NCI-H146 treated with DMSO at 0.1 percent for 48 hours (cell line): ENCODE measurements at regions not wholly inside any gene's neighbourhood (a gene's known extent, or its start where the extent isn't known, plus 50 kb on each side); places are given as distances from the start of the nearest gene placed in this dataset.
"Not testable (repeated sequence)": the region's sequence is repeated elsewhere in the genome, so short reads cannot be mapped to it uniquely, and the experiment has no call there.

Experiments used
- DNase-seq: peaks from one replicate; lab custom pipeline; 2025; ENCODE audit not compliant: unreplicated experiment; lab: John Stamatoyannopoulos, UW

- peak; percentile 25 for DNase-seq
Measured at GRCh38 chr6:82573254-82573972, 209.8 kb downstream of the TPBG start.

DNA sequence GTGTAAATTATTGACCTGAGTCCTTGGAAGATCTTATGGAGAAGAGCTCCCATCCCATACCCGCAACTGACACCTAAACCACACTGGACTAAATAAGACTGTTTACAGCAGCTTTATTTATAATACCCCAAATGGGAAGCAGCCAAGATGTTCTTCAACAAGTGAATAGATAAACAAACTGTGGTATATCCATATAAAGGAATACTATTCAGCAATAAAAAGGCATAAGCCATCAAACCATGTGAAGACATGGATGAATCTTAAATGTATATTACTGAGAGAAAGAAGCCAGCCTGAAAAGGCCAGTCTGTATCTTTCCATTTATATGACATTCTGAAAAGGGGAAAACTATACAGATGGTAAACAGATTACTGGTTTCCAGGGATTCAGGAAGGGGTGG, 212.7 kb downstream of the TPBG start:
- no peak for DNase-seq

DNA sequence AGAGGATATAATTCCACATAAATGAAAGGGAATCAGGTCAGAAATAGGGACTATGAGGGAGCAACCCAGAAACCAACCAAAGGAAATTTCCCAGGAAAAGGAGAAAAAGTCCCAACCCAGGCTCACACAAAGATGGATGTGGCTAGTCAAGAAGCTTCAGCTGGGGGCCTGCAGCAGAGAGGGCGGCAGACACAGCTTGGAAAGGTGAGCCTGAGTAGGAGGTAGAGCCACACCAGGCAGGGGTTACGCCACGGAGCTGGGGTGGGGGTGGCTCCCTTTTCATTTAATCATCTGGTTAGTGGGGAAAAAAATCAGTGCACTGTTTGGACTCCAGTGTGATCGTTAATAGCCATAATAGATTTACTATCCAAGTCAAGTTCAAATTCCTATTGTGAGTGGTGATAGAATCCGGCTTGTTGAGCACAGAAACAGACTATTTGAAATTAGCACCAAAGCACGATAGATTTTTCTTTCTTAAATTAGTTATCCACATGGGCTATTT, 220.6 kb downstream of the TPBG start:
- DNase-seq: no peak

DNA sequence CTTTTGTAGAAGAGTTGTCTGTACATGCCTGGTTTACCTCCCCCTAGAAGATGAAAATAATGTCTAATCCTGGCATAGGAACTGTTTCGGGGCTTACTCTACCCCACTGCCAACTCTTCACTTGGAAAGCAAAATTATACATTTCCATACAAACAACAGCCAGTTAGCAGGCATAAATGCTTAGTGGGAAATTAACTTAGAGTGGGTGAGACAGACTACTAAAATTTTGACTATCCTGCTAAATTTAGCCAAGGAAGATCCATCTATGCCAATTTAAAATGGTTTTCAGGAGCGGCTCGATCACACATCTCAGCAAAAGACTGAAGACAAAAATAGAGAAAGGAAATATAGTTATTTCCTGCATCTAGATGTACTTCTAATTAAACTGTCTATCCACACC, 221.2 kb downstream of the TPBG start:
- no peak for DNase-seq

DNA sequence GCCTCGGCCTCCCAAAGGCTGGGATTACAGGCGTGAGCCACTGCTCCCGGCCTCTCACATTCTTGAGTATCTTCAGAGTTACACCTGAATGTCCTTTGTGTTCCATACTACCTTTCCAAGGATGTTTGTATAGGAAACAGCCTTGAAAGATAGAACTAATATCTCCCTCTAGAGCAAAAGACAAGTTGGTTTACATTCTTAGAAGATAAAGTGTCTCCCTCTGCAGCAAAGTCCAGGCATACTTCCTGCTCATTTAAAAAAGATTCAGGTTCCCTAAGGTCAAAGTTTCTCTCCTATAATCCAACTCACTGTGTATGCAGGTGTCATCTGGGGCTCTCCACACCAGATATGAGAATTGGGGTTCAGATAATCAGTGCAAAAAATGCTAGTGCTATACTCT, 224.4 kb downstream of the TPBG start:
- DNase-seq: no peak

- DNase-seq: no peak
Measured at GRCh38 chr6:82588859-82589412, 225.3 kb downstream of the TPBG start.

DNA sequence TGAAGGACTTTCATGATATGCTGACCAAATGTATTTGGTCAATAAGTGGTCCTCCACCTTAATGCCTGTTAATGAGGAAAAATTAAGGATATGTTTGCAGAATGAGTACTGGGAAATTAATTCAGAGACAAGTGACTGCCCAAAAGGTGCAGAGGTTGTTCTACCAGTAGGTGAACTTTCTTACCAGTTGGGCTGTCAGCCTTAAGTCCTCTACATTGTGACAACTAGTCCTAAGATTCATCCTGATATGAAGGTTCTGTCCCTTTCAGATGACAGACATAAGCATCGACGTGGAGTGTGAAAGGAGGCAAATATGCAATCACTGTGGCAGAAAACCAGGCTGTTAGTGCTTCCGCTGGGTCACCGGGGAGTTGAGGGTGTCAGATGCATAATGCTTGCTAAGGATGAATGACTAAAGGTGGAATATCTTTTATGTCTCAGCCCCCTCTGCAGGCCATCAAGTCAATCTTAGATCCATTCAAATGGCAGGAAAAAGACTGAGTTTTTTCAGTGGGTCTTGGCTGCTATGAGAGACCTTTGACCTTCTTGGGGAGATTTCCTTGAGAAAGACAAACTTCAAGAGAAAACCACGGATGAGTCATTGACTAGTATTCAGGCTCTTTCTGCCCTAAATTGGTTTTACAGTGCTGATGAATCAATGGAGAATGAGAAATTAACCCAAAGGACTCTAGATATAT, 226.0 kb downstream of the TPBG start:
- peak; percentile 53 for DNase-seq

GRCh38 chr6:82597201-82597600, 233.6 kb downstream of the TPBG start:
- DNase-seq: peak; percentile 93

DNA sequence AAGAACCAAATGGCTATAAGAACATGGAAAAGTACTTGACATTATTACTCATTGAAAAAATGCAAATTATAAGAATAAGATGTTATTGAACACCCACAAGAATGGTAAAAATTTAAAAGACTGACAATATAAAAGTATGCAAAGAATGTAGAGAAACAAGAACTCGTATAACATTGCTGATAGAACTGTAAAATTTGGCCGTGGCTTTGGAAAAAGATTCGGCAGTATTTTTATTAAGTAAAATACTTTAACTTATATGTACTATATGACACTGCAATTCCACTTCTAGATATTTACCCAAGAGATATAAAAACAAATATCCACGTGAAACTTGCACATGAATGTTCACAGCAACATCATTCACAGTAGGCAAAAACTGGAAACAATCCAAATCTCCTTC, 239.2 kb downstream of the TPBG start:
- DNase-seq: no peak

DNA sequence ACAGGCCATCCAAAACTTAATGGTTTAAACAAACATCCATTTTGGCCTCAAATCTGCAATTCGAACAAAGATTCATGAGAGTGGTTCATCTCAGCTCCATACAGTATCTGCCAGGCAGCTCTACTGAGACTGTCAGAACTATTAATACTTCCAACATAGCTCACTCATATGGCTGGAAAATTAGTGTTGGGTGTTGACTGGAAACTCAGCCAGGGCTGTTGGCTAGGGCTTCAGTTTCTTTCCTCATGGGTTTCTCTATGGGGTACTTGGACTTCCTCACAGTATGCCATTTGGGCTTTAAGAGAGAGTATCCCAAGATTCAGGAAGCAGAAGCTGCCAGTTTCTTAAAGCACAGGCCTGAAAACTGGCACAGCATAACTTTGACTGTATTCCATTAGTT, 240.3 kb downstream of the TPBG start:
- DNase-seq: no peak

DNA sequence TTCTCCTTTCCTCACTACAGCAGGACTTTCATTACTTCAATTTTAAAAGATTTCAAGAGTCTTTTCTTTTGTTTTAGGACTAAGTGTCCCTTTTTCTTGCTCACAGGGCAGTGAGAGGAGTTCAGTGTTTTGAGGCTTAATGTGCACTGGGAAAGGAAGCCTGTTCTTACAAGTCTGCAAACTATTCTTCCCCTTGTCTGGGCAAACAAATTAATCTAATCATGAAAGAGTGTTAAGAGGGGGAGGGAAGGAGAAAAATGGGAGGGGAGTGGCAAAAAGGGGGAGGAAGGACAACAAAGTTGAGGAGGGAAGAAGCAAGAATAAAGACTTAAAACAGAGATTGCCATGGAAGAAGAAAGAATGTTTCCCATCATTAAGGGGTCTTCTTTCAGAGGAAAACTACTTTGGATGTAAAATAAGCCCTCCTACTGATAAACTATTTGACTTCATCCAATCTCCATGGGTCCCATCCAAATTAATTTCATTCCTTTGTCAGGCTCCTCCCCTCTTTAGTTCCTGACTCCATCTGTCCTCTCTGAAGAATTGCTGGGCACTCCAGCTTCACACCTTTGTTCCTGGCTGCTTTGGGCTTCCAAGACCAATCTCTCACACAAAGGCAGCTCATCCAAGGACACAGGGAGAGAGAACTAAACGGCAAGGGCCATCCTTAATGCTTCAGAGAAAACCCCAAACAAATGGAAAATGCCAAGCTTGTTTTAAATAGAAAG, 244.5 kb downstream of the TPBG start:
- no peak for DNase-seq

DNA sequence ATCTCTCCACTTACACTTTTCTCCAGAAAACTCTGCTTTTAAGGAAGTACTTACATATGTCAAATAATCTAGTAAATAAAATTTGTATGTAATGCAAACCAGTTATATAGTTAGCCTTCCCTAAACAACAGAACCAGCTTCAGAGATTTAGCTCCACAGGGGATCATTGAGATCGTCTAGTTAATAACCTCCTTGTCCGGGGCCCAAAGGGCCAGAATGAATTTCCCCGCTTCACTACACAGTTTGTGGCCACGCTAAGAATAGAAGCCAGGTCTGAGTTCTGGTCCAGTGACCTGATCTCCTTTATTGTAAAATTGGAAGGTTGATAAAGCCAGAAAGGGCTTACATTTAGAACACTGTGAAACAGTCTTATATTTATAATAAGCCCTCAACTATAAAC, 245.2 kb downstream of the TPBG start:
- DNase-seq: peak; percentile 14

GRCh38 chr6:82611751-82612150, 248.1 kb downstream of the TPBG start:
- no peak for DNase-seq

GRCh38 chr6:82612475-82613039, 248.9 kb downstream of the TPBG start:
- DNase-seq: no peak

DNA sequence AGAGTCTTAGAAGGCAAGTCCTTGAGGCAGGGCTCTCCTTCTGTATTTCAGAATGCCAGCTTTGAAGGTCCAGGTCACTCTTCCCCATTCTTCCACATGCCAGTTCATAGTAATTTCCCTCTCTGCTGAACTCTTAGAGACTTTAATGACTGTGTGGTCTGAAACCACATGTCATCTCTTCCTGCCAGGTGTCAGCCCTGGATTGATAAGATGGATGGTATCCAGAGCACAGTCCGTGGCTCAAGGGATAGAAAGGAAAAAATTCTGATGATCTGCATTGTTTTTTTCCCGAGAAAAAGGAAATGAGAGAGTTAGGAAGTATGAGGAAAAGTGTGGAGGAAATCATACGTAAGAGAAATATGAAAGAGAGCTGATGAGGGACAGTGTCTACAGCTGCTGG, 250.9 kb downstream of the TPBG start:
- DNase-seq: no peak

- DNase-seq: no peak
Measured at GRCh38 chr6:82616386-82617028, 252.9 kb downstream of the TPBG start.

DNA sequence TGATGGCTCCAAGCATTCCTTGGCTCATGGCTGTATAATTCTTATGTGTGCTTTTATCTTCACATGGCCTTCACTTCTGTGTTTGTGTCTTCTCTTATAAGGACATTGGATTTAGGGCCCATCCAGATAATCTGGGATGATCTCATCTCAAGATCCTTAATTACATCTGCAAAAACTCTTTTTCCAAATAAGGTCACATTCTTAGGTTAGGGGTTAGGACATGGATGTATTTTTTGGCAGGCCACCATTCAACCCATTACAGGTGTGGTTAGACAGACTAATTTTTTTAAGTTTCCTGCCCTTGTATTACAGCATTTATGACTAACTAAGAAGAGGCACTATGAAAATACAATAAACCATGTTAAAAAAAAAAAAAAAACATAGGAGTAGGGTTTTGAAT, 254.0 kb downstream of the TPBG start:
- no peak for DNase-seq

- no peak for DNase-seq
Measured at GRCh38 chr6:82619573-82619972, 256.0 kb downstream of the TPBG start.

GRCh38 chr6:82622461-82622860, 258.8 kb downstream of the TPBG start:
- DNase-seq: no peak

DNA sequence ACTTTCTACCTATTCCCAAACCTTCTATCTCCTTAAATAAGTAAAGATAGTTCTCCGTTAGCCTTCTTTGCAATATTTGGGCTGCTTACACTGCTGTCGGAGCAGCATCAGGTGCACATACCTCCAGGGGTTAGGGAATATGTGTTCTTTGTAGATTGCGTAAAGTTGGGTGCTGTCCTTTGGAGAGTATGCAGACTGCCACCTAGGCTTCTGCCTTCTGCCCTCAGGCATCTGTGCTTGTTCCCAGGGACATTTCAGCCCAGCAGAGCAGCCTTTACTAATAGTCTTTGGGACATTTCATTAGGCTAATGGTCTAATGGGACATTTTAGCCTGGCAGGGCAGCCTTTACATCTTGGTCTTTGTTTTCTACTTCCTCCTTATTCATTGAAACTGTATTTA, 260.6 kb downstream of the TPBG start:
- no peak for DNase-seq

- DNase-seq: not testable (repeated sequence)
Measured at GRCh38 chr6:82626946-82627345, 263.3 kb downstream of the TPBG start.
